ENCODE measurements at regions not wholly inside any gene's neighbourhood (a gene's known extent, or its start where the extent isn't known, plus 50 kb on each side); places are given as distances from the start of the nearest gene placed in this dataset.

DNA sequence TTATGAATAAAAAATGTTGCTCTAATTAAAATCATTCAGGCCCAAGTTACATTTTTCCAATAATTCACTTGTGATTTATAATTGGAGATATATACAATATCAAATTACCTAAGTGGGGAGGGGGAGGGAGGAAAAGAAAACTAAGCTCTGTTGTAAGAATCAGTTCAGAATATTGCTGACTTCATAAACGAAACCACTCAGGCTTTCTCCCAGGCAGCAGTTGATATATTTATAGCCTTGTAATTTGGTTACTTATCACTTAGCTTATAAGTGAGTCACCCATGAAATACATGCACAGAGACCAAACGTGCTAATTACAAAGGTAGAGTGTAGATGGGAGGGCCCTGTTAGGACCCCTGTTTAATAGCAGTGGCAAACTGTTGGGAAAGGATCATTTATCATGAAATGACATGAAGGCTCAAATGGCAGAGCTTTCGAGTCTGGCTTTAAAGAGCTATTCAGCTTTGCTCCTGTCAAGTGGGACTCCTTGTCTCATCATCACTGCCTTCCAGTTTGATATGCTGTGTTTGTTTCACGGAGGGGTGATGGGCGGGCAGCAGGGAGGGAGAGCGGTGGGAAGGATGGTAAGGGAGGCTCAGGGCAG, 105.6 kb upstream of the PGRMC2 start:
- TF ChIP-seq ZNF24 (IDR thresholded peaks at IDR 0.05) (no peak), TBX2 (CRISPR knock-in tag; IDR thresholded peaks at IDR 0.05; ENCODE audit: borderline replicate concordance) (no peak), POLR2A (IDR thresholded peaks at IDR 0.05; ENCODE audit: insufficient read depth in 1 of 2, low read depth in 2 of 2, low read length in 2 of 2) (no peak), ATF1 (CRISPR knock-in tag; IDR thresholded peaks at IDR 0.05) (no peak)
- TF ChIP-seq, protein P1, sequence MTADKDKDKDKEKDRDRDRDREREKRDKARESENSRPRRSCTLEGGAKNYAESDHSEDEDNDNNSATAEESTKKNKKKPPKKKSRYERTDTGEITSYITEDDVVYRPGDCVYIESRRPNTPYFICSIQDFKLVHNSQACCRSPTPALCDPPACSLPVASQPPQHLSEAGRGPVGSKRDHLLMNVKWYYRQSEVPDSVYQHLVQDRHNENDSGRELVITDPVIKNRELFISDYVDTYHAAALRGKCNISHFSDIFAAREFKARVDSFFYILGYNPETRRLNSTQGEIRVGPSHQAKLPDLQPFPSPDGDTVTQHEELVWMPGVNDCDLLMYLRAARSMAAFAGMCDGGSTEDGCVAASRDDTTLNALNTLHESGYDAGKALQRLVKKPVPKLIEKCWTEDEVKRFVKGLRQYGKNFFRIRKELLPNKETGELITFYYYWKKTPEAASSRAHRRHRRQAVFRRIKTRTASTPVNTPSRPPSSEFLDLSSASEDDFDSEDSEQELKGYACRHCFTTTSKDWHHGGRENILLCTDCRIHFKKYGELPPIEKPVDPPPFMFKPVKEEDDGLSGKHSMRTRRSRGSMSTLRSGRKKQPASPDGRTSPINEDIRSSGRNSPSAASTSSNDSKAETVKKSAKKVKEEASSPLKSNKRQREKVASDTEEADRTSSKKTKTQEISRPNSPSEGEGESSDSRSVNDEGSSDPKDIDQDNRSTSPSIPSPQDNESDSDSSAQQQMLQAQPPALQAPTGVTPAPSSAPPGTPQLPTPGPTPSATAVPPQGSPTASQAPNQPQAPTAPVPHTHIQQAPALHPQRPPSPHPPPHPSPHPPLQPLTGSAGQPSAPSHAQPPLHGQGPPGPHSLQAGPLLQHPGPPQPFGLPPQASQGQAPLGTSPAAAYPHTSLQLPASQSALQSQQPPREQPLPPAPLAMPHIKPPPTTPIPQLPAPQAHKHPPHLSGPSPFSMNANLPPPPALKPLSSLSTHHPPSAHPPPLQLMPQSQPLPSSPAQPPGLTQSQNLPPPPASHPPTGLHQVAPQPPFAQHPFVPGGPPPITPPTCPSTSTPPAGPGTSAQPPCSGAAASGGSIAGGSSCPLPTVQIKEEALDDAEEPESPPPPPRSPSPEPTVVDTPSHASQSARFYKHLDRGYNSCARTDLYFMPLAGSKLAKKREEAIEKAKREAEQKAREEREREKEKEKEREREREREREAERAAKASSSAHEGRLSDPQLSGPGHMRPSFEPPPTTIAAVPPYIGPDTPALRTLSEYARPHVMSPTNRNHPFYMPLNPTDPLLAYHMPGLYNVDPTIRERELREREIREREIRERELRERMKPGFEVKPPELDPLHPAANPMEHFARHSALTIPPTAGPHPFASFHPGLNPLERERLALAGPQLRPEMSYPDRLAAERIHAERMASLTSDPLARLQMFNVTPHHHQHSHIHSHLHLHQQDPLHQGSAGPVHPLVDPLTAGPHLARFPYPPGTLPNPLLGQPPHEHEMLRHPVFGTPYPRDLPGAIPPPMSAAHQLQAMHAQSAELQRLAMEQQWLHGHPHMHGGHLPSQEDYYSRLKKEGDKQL (CRISPR knock-in tag; IDR thresholded peaks at IDR 0.05; ENCODE audit: low read depth) = no peak

Data from HepG2 (cell line).